ENCODE measurements at regions not wholly inside any gene's neighbourhood (a gene's known extent, or its start where the extent isn't known, plus 50 kb on each side); places are given as distances from the start of the nearest gene placed in this dataset.

DNA sequence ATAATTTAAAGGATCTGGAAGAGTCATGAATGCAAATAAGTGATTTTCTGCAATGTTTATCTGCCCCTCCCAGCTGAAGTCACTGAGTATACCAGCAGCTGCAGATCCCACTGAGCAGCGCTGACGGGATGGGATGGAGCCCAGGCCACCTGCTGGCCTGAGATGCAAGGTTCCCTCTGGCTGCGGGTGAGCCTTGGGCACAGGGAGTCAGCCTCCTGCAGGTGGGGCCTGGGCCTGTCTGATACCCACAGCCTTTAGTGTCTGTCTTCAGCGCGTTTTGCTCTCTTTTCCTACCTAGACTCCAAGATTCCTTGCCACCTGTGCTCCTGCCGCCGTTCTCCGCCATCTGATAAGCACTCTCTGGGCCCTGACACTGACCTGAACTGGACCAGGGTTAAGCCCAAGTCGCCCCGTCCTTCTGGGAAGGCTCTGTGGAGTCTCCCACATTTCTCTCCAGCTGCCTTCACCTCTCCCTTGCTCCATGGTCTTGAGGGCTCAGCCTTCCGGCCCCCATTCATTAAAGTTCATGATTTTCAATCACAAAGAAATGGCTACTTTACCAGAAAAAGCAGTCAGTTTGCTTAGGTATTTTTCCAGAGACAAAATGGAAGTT is 223.1 kb upstream of the FAT1 start (continued):
- TF ChIP-seq, protein P1, sequence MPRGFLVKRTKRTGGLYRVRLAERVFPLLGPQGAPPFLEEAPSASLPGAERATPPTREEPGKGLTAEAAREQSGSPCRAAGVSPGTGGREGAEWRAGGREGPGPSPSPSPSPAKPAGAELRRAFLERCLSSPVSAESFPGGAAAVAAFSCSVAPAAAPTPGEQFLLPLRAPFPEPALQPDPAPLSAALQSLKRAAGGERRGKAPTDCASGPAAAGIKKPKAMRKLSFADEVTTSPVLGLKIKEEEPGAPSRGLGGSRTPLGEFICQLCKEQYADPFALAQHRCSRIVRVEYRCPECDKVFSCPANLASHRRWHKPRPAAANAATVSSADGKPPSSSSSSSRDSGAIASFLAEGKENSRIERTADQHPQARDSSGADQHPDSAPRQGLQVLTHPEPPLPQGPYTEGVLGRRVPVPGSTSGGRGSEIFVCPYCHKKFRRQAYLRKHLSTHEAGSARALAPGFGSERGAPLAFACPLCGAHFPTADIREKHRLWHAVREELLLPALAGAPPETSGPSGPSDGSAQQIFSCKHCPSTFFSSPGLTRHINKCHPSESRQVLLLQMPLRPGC (tag by site-specific recombination; IDR thresholded peaks at IDR 0.05): no peak

DNA sequence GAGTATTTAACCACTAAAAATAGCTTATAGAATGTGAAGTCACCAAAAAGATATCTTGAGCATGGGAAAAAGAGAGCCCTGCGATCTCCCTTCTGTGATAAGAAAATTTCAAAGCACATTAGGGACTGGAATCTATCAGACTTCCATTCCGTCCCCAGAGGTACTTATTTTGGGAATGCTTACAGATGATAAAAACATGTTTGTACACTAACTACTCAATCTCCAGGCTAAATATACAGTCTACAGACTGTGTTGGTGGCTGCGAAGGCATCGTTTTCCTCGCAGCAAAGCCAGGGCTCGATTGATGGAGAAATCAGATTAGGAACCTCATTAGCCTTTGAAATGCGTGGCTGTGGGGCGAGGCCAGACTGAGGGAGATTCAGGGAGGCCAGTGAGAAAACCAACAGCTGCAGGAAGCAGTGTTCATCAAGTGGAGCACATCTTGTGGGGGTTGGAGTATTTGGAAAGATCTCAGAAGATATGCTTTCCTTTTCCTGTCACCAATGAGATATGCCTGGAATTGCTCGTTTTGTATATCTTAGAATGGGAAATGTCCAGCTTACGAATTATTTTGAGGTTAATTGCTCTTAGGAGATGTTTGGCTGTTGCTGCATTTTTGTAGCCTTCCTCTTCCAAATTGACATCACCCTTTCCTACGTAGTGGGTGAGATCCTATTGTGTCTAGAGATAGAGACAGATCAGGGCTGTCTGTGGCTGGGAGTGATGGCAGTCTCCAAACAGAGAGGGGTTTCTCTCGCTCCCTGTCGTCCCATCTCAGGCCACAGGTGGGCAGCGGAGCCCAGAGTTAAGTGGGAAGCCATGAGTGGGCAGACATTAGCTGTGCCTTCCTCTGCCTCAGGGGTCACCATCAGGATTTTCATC is 224.9 kb upstream of the FAT1 start:
- no peak overlapping the region for H3K27ac ChIP-seq (ENCODE audit: extremely low read depth, low read depth, low read length)
- TF ChIP-seq, protein P2, sequence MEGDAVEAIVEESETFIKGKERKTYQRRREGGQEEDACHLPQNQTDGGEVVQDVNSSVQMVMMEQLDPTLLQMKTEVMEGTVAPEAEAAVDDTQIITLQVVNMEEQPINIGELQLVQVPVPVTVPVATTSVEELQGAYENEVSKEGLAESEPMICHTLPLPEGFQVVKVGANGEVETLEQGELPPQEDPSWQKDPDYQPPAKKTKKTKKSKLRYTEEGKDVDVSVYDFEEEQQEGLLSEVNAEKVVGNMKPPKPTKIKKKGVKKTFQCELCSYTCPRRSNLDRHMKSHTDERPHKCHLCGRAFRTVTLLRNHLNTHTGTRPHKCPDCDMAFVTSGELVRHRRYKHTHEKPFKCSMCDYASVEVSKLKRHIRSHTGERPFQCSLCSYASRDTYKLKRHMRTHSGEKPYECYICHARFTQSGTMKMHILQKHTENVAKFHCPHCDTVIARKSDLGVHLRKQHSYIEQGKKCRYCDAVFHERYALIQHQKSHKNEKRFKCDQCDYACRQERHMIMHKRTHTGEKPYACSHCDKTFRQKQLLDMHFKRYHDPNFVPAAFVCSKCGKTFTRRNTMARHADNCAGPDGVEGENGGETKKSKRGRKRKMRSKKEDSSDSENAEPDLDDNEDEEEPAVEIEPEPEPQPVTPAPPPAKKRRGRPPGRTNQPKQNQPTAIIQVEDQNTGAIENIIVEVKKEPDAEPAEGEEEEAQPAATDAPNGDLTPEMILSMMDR (tag by site-specific recombination; IDR thresholded peaks at IDR 0.05): 0 out of 2 replicates have a peak, but pooled peaks have one; percentile 17
- TF ChIP-seq, protein P3, sequence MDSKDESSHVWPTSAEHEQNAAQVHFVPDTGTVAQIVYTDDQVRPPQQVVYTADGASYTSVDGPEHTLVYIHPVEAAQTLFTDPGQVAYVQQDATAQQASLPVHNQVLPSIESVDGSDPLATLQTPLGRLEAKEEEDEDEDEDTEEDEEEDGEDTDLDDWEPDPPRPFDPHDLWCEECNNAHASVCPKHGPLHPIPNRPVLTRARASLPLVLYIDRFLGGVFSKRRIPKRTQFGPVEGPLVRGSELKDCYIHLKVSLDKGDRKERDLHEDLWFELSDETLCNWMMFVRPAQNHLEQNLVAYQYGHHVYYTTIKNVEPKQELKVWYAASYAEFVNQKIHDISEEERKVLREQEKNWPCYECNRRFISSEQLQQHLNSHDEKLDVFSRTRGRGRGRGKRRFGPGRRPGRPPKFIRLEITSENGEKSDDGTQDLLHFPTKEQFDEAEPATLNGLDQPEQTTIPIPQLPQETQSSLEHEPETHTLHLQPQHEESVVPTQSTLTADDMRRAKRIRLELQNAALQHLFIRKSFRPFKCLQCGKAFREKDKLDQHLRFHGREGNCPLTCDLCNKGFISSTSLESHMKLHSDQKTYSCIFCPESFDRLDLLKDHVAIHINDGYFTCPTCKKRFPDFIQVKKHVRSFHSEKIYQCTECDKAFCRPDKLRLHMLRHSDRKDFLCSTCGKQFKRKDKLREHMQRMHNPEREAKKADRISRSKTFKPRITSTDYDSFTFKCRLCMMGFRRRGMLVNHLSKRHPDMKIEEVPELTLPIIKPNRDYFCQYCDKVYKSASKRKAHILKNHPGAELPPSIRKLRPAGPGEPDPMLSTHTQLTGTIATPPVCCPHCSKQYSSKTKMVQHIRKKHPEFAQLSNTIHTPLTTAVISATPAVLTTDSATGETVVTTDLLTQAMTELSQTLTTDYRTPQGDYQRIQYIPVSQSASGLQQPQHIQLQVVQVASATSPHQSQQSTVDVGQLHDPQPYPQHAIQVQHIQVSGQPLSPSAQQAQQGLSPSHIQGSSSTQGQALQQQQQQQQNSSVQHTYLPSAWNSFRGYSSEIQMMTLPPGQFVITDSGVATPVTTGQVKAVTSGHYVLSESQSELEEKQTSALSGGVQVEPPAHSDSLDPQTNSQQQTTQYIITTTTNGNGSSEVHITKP (tag by site-specific recombination; IDR thresholded peaks at IDR 0.05): 0 out of 2 replicates have a peak, but pooled peaks have one; percentile 30
- TF ChIP-seq KLF8 (tag by site-specific recombination; IDR thresholded peaks at IDR 0.05) (no peak), ZNF423 (tag by site-specific recombination; IDR thresholded peaks at IDR 0.05) (no peak), ZNF175 (tag by site-specific recombination; IDR thresholded peaks at IDR 0.05) (no peak), ZNF266 (tag by site-specific recombination; IDR thresholded peaks at IDR 0.05; ENCODE audit: low read depth) (no peak), SETDB1 (IDR thresholded peaks at IDR 0.05; ENCODE audit: insufficient read length, low read length) (no peak), ZNF24 (tag by site-specific recombination; IDR thresholded peaks at IDR 0.05) (no peak), ZBTB21 (tag by site-specific recombination; IDR thresholded peaks at IDR 0.05) (no peak), ZFP69B (tag by site-specific recombination; IDR thresholded peaks at IDR 0.05) (no peak)
- TF ChIP-seq, protein P4, sequence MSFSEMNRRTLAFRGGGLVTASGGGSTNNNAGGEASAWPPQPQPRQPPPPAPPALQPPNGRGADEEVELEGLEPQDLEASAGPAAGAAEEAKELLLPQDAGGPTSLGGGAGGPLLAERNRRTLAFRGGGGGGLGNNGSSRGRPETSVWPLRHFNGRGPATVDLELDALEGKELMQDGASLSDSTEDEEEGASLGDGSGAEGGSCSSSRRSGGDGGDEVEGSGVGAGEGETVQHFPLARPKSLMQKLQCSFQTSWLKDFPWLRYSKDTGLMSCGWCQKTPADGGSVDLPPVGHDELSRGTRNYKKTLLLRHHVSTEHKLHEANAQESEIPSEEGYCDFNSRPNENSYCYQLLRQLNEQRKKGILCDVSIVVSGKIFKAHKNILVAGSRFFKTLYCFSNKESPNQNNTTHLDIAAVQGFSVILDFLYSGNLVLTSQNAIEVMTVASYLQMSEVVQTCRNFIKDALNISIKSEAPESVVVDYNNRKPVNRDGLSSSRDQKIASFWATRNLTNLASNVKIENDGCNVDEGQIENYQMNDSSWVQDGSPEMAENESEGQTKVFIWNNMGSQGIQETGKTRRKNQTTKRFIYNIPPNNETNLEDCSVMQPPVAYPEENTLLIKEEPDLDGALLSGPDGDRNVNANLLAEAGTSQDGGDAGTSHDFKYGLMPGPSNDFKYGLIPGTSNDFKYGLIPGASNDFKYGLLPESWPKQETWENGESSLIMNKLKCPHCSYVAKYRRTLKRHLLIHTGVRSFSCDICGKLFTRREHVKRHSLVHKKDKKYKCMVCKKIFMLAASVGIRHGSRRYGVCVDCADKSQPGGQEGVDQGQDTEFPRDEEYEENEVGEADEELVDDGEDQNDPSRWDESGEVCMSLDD (tag by site-specific recombination; IDR thresholded peaks at IDR 0.05): no peak
- POLR2A ChIA-PET: no interaction called here
- H3K4me1 ChIP-seq (ENCODE audit: control insufficient read depth, insufficient read depth, low read length): no peaks in the 10 kb centered on the region
- CTCF ChIA-PET: interaction anchor here (0.6 to 0.8 kb wide), 3 partner anchors 77 to 356 kb away, joined by 3 to 4 read pairs (median 3); no protein-coding TSS in a partner anchor
- H3K36me3 ChIP-seq (ENCODE audit: control insufficient read depth in 2 of 2, insufficient read depth in 1 of 2, low read length in 2 of 2): no peaks in the 10 kb centered on the region
- H3K9me3 ChIP-seq (ENCODE audit: control insufficient read depth, insufficient read depth, low read depth, low read length): no peaks in the 10 kb centered on the region
- no peak overlapping the region for H3K4me3 ChIP-seq (ENCODE audit: low read depth, low read length)

All from HEK293 (cell line).